Left lung (tissue), 4 donors: ENCODE measurements at regions not wholly inside any gene's neighbourhood (a gene's known extent, or its start where the extent isn't known, plus 50 kb on each side); places are given as distances from the start of the nearest gene placed in this dataset.

Source experiments
- ATAC-seq: fragments of 200-7000 bp; cut with Tn5 transposase; one replicate; pipeline ENCODE4 v1.9.1; 2020; ENCODE audit warnings: moderate library complexity
- DNase-seq, 4 donors: peaks; one replicate each; pipeline ENCODE4 v3.0.0-alpha.2; 2013 to 2020
- H3K27ac ChIP-seq, 2 donors: fragments of 200-600 bp; sonication (generic) in 1 of 2; one replicate each; pipeline versions ENCODE4 v1.5.0 to v1.8.0; 2020 to 2021
- H3K27me3 ChIP-seq, 2 donors: fragments of 200-600 bp; sonication (generic) in 1 of 2; one replicate each; pipeline versions ENCODE4 v1.5.0 to v1.8.0; 2020 to 2021
- H3K36me3 ChIP-seq, 2 donors: fragments of 200-600 bp; sonication (generic) in 1 of 2; one replicate each; pipeline versions ENCODE4 v1.5.0 to v1.8.0; 2020 to 2021
- H3K4me1 ChIP-seq, 2 donors: fragments of 200-600 bp; one replicate each; pipeline ENCODE4 v1.8.0; 2021
- H3K4me3 ChIP-seq, 2 donors: fragments of 200-600 bp; sonication (generic) in 1 of 2; one replicate each; pipeline versions ENCODE4 v1.5.0 to v1.8.0; 2020 to 2021; ENCODE audit warnings: mild to moderate bottlenecking in 1 of 2
- H3K9me3 ChIP-seq, 2 donors: fragments of 200-600 bp; sonication (generic) in 1 of 2; one replicate each; pipeline versions ENCODE4 v1.5.0 to v1.8.0; 2020 to 2021
- CTCF ChIP-seq, 2 donors: fragments of 200-600 bp; sonication (generic) in 1 of 2; IDR thresholded peaks; one replicate each; pipeline versions ENCODE4 v1.5.0 to v1.8.0; 2021; ENCODE audit warnings: antibody characterized with exemption in 2 of 2
- intact Hi-C, 2 donors: fragments of 100-400 bp; cut with DNase I; formaldehyde crosslinking; loops; one replicate each; pipeline versions ENCODE4 v1.11.2 to v1.14.2; 2022
- donor health status: DM: no; HTN: yes; CAD: no.
- donor health status: DM: no; HTN: no; CAD: no.

GRCh38 chr4:189113389-189113888 lies 827.2 kb upstream of the FRG1 start:
- H3K4me3 ChIP-seq = no peak overlapping the region
- DNase-seq = peak in 1 of 4 donors; percentile 65

GRCh38 chr4:189117426-189117825 lies 823.2 kb upstream of the FRG1 start:
- Histone ChIP-seq H3K4me3 (no peak overlapping the region), H3K27ac (no peak overlapping the region), H3K9me3 (no peaks in the 10 kb centered on the region), H3K4me1 (no peaks in the 10 kb centered on the region), H3K36me3 (no peaks in the 10 kb centered on the region), H3K27me3 (no peaks in the 10 kb centered on the region)
- TF ChIP-seq CTCF (IDR thresholded peaks at IDR 0.05) = no peak
- intact Hi-C loops = no loop called here
- ATAC-seq = no peak
- DNase-seq = no peak

More at GRCh38 chr4:189113389-189113888, 827.2 kb upstream of the FRG1 start:
- TF ChIP-seq CTCF (IDR thresholded peaks at IDR 0.05) = no peak
- Histone ChIP-seq H3K9me3 (peaks cover 0 to 2% of the 10 kb centered on the region in 2 donors), H3K36me3 (no peaks in the 10 kb centered on the region), H3K4me1 (no peaks in the 10 kb centered on the region), H3K27me3 (no peaks in the 10 kb centered on the region), H3K27ac (no peak overlapping the region)
- no peak for ATAC-seq
- intact Hi-C loops = no loop called here

GRCh38 chr4:189121336-189121735 lies 819.3 kb upstream of the FRG1 start:
- Histone ChIP-seq H3K27ac (no peak overlapping the region), H3K4me1 (no peaks in the 10 kb centered on the region), H3K36me3 (no peaks in the 10 kb centered on the region), H3K9me3 (no peaks in the 10 kb centered on the region), H3K4me3 (no peak overlapping the region), H3K27me3 (no peaks in the 10 kb centered on the region)
- intact Hi-C loops = no loop called here
- ATAC-seq = no peak
- DNase-seq = no peak
- TF ChIP-seq CTCF (IDR thresholded peaks at IDR 0.05) = no peak

GRCh38 chr4:189124149-189124758 lies 816.4 kb upstream of the FRG1 start:
- H3K36me3 ChIP-seq = no peaks in the 10 kb centered on the region
- no peak overlapping the region for H3K4me3 ChIP-seq
- H3K4me1 ChIP-seq = no peaks in the 10 kb centered on the region
- intact Hi-C loops = no loop called here
- no peak overlapping the region for H3K27ac ChIP-seq
- no peaks in the 10 kb centered on the region for H3K9me3 ChIP-seq
- DNase-seq = peak in 3 of 4 donors; percentile 11 to 55 (median 52)
- peak in 1 of 2 donors; percentile 39 for TF ChIP-seq CTCF (IDR thresholded peaks at IDR 0.05)
- peak; percentile 62 for ATAC-seq
- no peaks in the 10 kb centered on the region for H3K27me3 ChIP-seq

GRCh38 chr4:189124791-189125190 lies 815.9 kb upstream of the FRG1 start:
- intact Hi-C loops = no loop called here
- no peaks in the 10 kb centered on the region for H3K36me3 ChIP-seq
- H3K27me3 ChIP-seq = no peaks in the 10 kb centered on the region
- no peaks in the 10 kb centered on the region for H3K4me1 ChIP-seq
- H3K4me3 ChIP-seq = no peak overlapping the region
- TF ChIP-seq CTCF (IDR thresholded peaks at IDR 0.05) = no peak
- no peak for DNase-seq
- H3K9me3 ChIP-seq = no peaks in the 10 kb centered on the region
- H3K27ac ChIP-seq = no peak overlapping the region
- ATAC-seq = no peak
